Type B pancreatic cell (in vitro differentiated cells): ENCODE measurements at regions not wholly inside any gene's neighbourhood (a gene's known extent, or its start where the extent isn't known, plus 50 kb on each side); places are given as distances from the start of the nearest gene placed in this dataset.
A peak's percentile ranks its signal among the peaks of the same experiment; 100 is the strongest.

Source experiments
- DNase-seq: peaks from one replicate; pipeline ENCODE4 v3.0.0; 2021; ENCODE audit warnings: mixed read lengths; ENCODE audit not compliant: unreplicated experiment; ENCODE audit errors: extremely low spot score
- H3K27ac Mint-ChIP-seq: 2 replicates; pipeline ENCODE4 v1.8.0; 2021; ENCODE audit warnings: mild to moderate bottlenecking, mixed read lengths
- H3K27me3 Mint-ChIP-seq: 2 replicates; pipeline ENCODE4 v1.8.0; 2021; ENCODE audit warnings: mixed read lengths
- H3K36me3 Mint-ChIP-seq: 2 replicates; pipeline ENCODE4 v1.8.0; 2021; ENCODE audit warnings: mixed read lengths
- H3K4me1 Mint-ChIP-seq: one replicate; pipeline ENCODE4 v1.8.0; 2021; ENCODE audit warnings: mixed read lengths; ENCODE audit not compliant: unreplicated experiment
- H3K4me3 Mint-ChIP-seq: 2 replicates; pipeline ENCODE4 v1.8.0; 2021; ENCODE audit warnings: mild to moderate bottlenecking, mixed read lengths
- H3K9me3 Mint-ChIP-seq: 2 replicates; pipeline ENCODE4 v1.8.0; 2021; ENCODE audit warnings: mixed read lengths
- CTCF ChIP-seq: fragments of 200-600 bp; sonication (generic); conservative IDR thresholded peaks from 2 replicates; pipeline ENCODE4 v1.5.0; 2021; ENCODE audit warnings: antibody characterized with exemption, mild to moderate bottlenecking

GRCh38 chr1:208646431-208646830, 402.2 kb upstream of the PLXNA2 start:
- TF ChIP-seq CTCF, result no peak
- Mint-ChIP-seq H3K9me3 (no peaks in the 10 kb centered on the region), H3K27me3 (peaks cover 20% of the 10 kb centered on the region), H3K4me1 (peaks cover 15% of the 10 kb centered on the region), H3K4me3 (no peak overlapping the region), H3K36me3 (no peaks in the 10 kb centered on the region), H3K27ac (no peak overlapping the region)
- DNase-seq, result no peak

GRCh38 chr1:208648146-208648545, 404.0 kb upstream of the PLXNA2 start:
- no peak for DNase-seq
- Mint-ChIP-seq H3K4me1 (peaks cover 18% of the 10 kb centered on the region), H3K9me3 (no peaks in the 10 kb centered on the region), H3K4me3 (no peak overlapping the region), H3K36me3 (no peaks in the 10 kb centered on the region), H3K27ac (no peak overlapping the region), H3K27me3 (peaks cover 16% of the 10 kb centered on the region)
- no peak for TF ChIP-seq CTCF

- TF ChIP-seq CTCF, result peak; percentile 91
- no peaks in the 10 kb centered on the region for H3K36me3 Mint-ChIP-seq
- peak overlapping the region; percentile 2 for H3K27ac Mint-ChIP-seq
- no peak overlapping the region for H3K4me3 Mint-ChIP-seq
- peaks cover 10% of the 10 kb centered on the region for H3K27me3 Mint-ChIP-seq
- no peaks in the 10 kb centered on the region for H3K9me3 Mint-ChIP-seq
- no peak for DNase-seq
- H3K4me1 Mint-ChIP-seq, result peaks cover 22% of the 10 kb centered on the region
These were observed 408.3 kb upstream of the PLXNA2 start for GRCh38 chr1:208652296-208653160.

GRCh38 chr1:208653426-208653825, 409.2 kb upstream of the PLXNA2 start:
- no peak overlapping the region for H3K4me3 Mint-ChIP-seq
- no peaks in the 10 kb centered on the region for H3K9me3 Mint-ChIP-seq
- no peaks in the 10 kb centered on the region for H3K36me3 Mint-ChIP-seq
- H3K27me3 Mint-ChIP-seq, result peaks cover 8% of the 10 kb centered on the region
- DNase-seq, result no peak
- no peak overlapping the region for H3K27ac Mint-ChIP-seq
- H3K4me1 Mint-ChIP-seq, result peaks cover 22% of the 10 kb centered on the region
- no peak for TF ChIP-seq CTCF

- DNase-seq, result no peak
- no peak overlapping the region for H3K27ac Mint-ChIP-seq
- H3K4me1 Mint-ChIP-seq, result peaks cover 22% of the 10 kb centered on the region
- peaks cover 5% of the 10 kb centered on the region for H3K27me3 Mint-ChIP-seq
- H3K9me3 Mint-ChIP-seq, result no peaks in the 10 kb centered on the region
- no peaks in the 10 kb centered on the region for H3K36me3 Mint-ChIP-seq
- TF ChIP-seq CTCF, result peak; percentile 70
- no peak overlapping the region for H3K4me3 Mint-ChIP-seq
These were observed 410.1 kb upstream of the PLXNA2 start for GRCh38 chr1:208654241-208654640.
